ENCODE measurements at regions not wholly inside any gene's neighbourhood (a gene's known extent, or its start where the extent isn't known, plus 50 kb on each side); places are given as distances from the start of the nearest gene placed in this dataset.

- intact Hi-C loops (cut with micrococcal nuclease) = no loop called here
- Mint-ChIP-seq H3K4me1 (peaks cover 0 to 4% (median 0%) of the 10 kb centered on the region in 7 donors), H3K9me3 (no peaks in the 10 kb centered on the region), H3K27ac (no peak overlapping the region), H3K27me3 (peaks cover 0 to 17% (median 13%) of the 10 kb centered on the region in 5 donors), H3K4me3 (no peak overlapping the region), H3K36me3 (no peaks in the 10 kb centered on the region)
- ATAC-seq (no peak), DNase-seq (no peak)
- H3K27ac ChIP-seq (ENCODE audit: low read depth, low read length) = no peak overlapping the region
- ChIA-PET CTCF (no interaction called here), POLR2A (no interaction called here)
- H3K4me1 ChIP-seq (ENCODE audit: control insufficient read depth in 2 of 2, insufficient read depth in 2 of 2, low read length in 2 of 2) = no peaks in the 10 kb centered on the region
- no peaks in the 10 kb centered on the region for H3K9me3 ChIP-seq (ENCODE audit: control insufficient read depth in 2 of 3, low read length in 3 of 3)
- no peaks in the 10 kb centered on the region for H3K36me3 ChIP-seq (ENCODE audit: control insufficient read depth in 2 of 3, insufficient read depth in 3 of 3, low read length in 3 of 3)
- H3K27me3 ChIP-seq (ENCODE audit: control insufficient read depth in 2 of 2, insufficient read depth in 2 of 2, low read length in 2 of 2) = no peaks in the 10 kb centered on the region
- no peak overlapping the region for H3K4me3 ChIP-seq (ENCODE audit: low read length)
These were observed 110.2 kb downstream of the COPRS start for GRCh38 chr17:31748881-31749280.

DNA sequence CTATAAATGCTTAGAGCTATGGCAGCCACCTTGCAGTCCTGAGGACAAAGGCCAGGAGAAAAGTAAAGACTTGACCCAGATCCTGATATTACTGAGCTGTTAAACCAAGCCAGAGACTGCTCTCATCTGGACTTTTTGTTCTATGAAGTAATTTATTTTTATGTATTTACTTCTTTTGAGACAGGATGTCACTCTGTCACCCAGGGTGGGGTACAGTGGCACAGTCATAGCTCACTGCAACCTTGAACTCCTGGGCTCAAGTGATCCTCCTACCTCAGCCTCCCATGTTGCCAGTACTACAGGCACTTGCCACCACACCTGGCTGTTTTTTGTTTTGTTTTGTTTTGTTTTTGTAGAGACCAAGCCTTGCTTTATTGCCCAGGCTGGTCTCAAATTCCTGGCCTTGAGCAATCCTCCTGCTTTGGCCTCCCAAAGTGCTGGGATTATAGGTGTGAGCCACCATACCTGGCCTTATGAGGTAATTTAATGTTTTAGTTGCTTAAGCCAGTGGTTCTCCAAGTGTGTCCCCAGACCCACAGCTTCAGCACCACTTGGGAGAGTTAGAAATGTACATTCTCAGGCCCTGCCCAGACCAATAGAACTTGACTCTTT is 112.1 kb downstream of the COPRS start:
- H3K4me3 Mint-ChIP-seq = no peak overlapping the region
- DNase-seq (no peak), ATAC-seq (no peak)
- no peaks in the 10 kb centered on the region for H3K4me1 ChIP-seq (ENCODE audit: control insufficient read depth in 2 of 2, insufficient read depth in 2 of 2, low read length in 2 of 2)
- ChIA-PET CTCF (interaction anchor here (0.8 kb wide), 1 partner anchor 9 kb away, joined by 3 read pairs; no protein-coding TSS in a partner anchor), POLR2A (no interaction called here)
- no peaks in the 10 kb centered on the region for H3K27me3 ChIP-seq (ENCODE audit: control insufficient read depth in 2 of 2, insufficient read depth in 2 of 2, low read length in 2 of 2)
- H3K27ac ChIP-seq (ENCODE audit: low read depth, low read length) = no peak overlapping the region
- intact Hi-C loops (cut with micrococcal nuclease) = no loop called here
- no peaks in the 10 kb centered on the region for H3K36me3 ChIP-seq (ENCODE audit: control insufficient read depth in 2 of 3, insufficient read depth in 3 of 3, low read length in 3 of 3)
- H3K27me3 Mint-ChIP-seq = peaks cover 8 to 32% (median 23%) of the 10 kb centered on the region in 5 donors
- H3K9me3 Mint-ChIP-seq = no peaks in the 10 kb centered on the region
- no peak overlapping the region for H3K27ac Mint-ChIP-seq
- H3K4me1 Mint-ChIP-seq = peaks cover 0 to 4% (median 0%) of the 10 kb centered on the region in 7 donors
- H3K36me3 Mint-ChIP-seq = no peaks in the 10 kb centered on the region
- H3K4me3 ChIP-seq (ENCODE audit: low read length) = no peak overlapping the region
- H3K9me3 ChIP-seq (ENCODE audit: control insufficient read depth in 2 of 3, low read length in 3 of 3) = no peaks in the 10 kb centered on the region

- no peaks in the 10 kb centered on the region for H3K27me3 ChIP-seq (ENCODE audit: control insufficient read depth in 2 of 2, insufficient read depth in 2 of 2, low read length in 2 of 2)
- ATAC-seq (no peak), DNase-seq (no peak)
- intact Hi-C loops (cut with micrococcal nuclease) = no loop called here
- H3K27ac ChIP-seq (ENCODE audit: low read depth, low read length) = no peak overlapping the region
- Mint-ChIP-seq H3K27ac (no peak overlapping the region), H3K9me3 (no peaks in the 10 kb centered on the region), H3K4me3 (no peak overlapping the region), H3K4me1 (peaks cover 0 to 4% (median 0%) of the 10 kb centered on the region in 7 donors), H3K36me3 (no peaks in the 10 kb centered on the region), H3K27me3 (peaks cover 8 to 34% (median 25%) of the 10 kb centered on the region in 5 donors)
- H3K4me3 ChIP-seq (ENCODE audit: low read length) = no peak overlapping the region
- ChIA-PET POLR2A (no interaction called here), CTCF (no interaction called here)
- no peaks in the 10 kb centered on the region for H3K4me1 ChIP-seq (ENCODE audit: control insufficient read depth in 2 of 2, insufficient read depth in 2 of 2, low read length in 2 of 2)
- H3K36me3 ChIP-seq (ENCODE audit: control insufficient read depth in 2 of 3, insufficient read depth in 3 of 3, low read length in 3 of 3) = no peaks in the 10 kb centered on the region
- no peaks in the 10 kb centered on the region for H3K9me3 ChIP-seq (ENCODE audit: control insufficient read depth in 2 of 3, low read length in 3 of 3)
These were observed 113.0 kb downstream of the COPRS start for GRCh38 chr17:31745964-31746600.

GRCh38 chr17:31744511-31744951 is 114.5 kb downstream of the COPRS start:
- DNase-seq = no peak
- CTCF ChIA-PET = no interaction called here
- H3K27me3 ChIP-seq (ENCODE audit: control insufficient read depth in 2 of 2, insufficient read depth in 2 of 2, low read length in 2 of 2) = no peaks in the 10 kb centered on the region
- ATAC-seq = no peak
- H3K4me3 ChIP-seq (ENCODE audit: low read length) = no peak overlapping the region
- Mint-ChIP-seq H3K4me3 (no peak overlapping the region), H3K36me3 (no peaks in the 10 kb centered on the region), H3K4me1 (peaks cover 0 to 4% (median 0%) of the 10 kb centered on the region in 7 donors), H3K9me3 (no peaks in the 10 kb centered on the region), H3K27ac (no peak overlapping the region), H3K27me3 (peaks cover 8 to 45% (median 31%) of the 10 kb centered on the region in 5 donors)
- H3K4me1 ChIP-seq (ENCODE audit: control insufficient read depth in 2 of 2, insufficient read depth in 2 of 2, low read length in 2 of 2) = no peaks in the 10 kb centered on the region
- POLR2A ChIA-PET = interaction anchor here (0.9 kb wide), 1 partner anchor 14 kb away, joined by 3 read pairs; no protein-coding TSS in a partner anchor
- no peaks in the 10 kb centered on the region for H3K9me3 ChIP-seq (ENCODE audit: control insufficient read depth in 2 of 3, low read length in 3 of 3)
- intact Hi-C loops (cut with micrococcal nuclease) = no loop called here
- H3K27ac ChIP-seq (ENCODE audit: low read depth, low read length) = no peak overlapping the region
- no peaks in the 10 kb centered on the region for H3K36me3 ChIP-seq (ENCODE audit: control insufficient read depth in 2 of 3, insufficient read depth in 3 of 3, low read length in 3 of 3)

- intact Hi-C loops (cut with micrococcal nuclease) = no loop called here
- Histone ChIP-seq H3K9me3 (ENCODE audit: control insufficient read depth in 2 of 3, low read length in 3 of 3) (no peaks in the 10 kb centered on the region), H3K4me1 (ENCODE audit: control insufficient read depth in 2 of 2, insufficient read depth in 2 of 2, low read length in 2 of 2) (no peaks in the 10 kb centered on the region), H3K36me3 (ENCODE audit: control insufficient read depth in 2 of 3, insufficient read depth in 3 of 3, low read length in 3 of 3) (no peaks in the 10 kb centered on the region), H3K27ac (ENCODE audit: low read depth, low read length) (no peak overlapping the region), H3K4me3 (ENCODE audit: low read length) (no peak overlapping the region), H3K27me3 (ENCODE audit: control insufficient read depth in 2 of 2, insufficient read depth in 2 of 2, low read length in 2 of 2) (no peaks in the 10 kb centered on the region)
- H3K36me3 Mint-ChIP-seq = no peaks in the 10 kb centered on the region
- peaks cover 0 to 4% (median 0%) of the 10 kb centered on the region in 7 donors for H3K4me1 Mint-ChIP-seq
- peaks cover 8 to 45% (median 31%) of the 10 kb centered on the region in 5 donors for H3K27me3 Mint-ChIP-seq
- DNase-seq (no peak), ATAC-seq (no peak)
- no peak overlapping the region for H3K4me3 Mint-ChIP-seq
- H3K27ac Mint-ChIP-seq = no peak overlapping the region
- POLR2A ChIA-PET = interaction anchor here (0.9 kb wide), 1 partner anchor 14 kb away, joined by 3 read pairs; no protein-coding TSS in a partner anchor
- H3K9me3 Mint-ChIP-seq = no peaks in the 10 kb centered on the region
- CTCF ChIA-PET = interaction anchor here (0.6 kb wide), 1 partner anchor 1225 kb away, joined by 3 read pairs; no protein-coding TSS in a partner anchor
These were observed 115.2 kb downstream of the COPRS start for GRCh38 chr17:31743797-31744196.

DNA sequence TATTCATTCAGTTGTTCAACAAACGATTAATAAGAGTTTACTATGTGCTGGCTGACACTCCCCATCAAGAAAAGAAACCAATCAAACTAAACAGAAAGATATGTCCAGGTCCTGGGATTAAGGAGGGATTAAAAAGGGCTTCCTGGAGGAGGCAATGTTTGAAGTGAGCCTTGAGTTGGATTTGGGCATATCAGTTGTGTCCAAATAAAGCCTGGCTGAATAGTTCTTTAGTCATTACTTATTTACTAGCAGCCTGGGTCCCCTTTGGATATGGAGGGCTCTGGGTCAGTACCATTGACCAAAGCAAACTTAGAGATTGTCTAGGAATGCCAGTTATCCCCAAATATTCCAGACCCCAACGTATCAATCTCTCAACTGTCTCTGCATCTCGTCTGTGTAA is 117.7 kb downstream of the COPRS start:
- POLR2A ChIA-PET = no interaction called here
- H3K9me3 Mint-ChIP-seq = peaks cover 0 to 3% (median 0%) of the 10 kb centered on the region in 11 donors
- intact Hi-C loops (cut with micrococcal nuclease) = no loop called here
- H3K4me1 ChIP-seq (ENCODE audit: control insufficient read depth in 2 of 2, insufficient read depth in 2 of 2, low read length in 2 of 2) = no peaks in the 10 kb centered on the region
- ATAC-seq (no peak), DNase-seq (no peak)
- H3K27me3 Mint-ChIP-seq = peaks cover 8 to 54% (median 31%) of the 10 kb centered on the region in 5 donors
- peaks cover 0 to 4% (median 0%) of the 10 kb centered on the region in 7 donors for H3K4me1 Mint-ChIP-seq
- H3K36me3 ChIP-seq (ENCODE audit: control insufficient read depth in 2 of 3, insufficient read depth in 3 of 3, low read length in 3 of 3) = no peaks in the 10 kb centered on the region
- no peaks in the 10 kb centered on the region for H3K9me3 ChIP-seq (ENCODE audit: control insufficient read depth in 2 of 3, low read length in 3 of 3)
- no peak overlapping the region for H3K4me3 Mint-ChIP-seq
- H3K36me3 Mint-ChIP-seq = peaks cover 0 to 3% (median 0%) of the 10 kb centered on the region in 5 donors
- H3K27ac ChIP-seq (ENCODE audit: low read depth, low read length) = no peak overlapping the region
- H3K27ac Mint-ChIP-seq = no peak overlapping the region
- H3K27me3 ChIP-seq (ENCODE audit: control insufficient read depth in 2 of 2, insufficient read depth in 2 of 2, low read length in 2 of 2) = no peaks in the 10 kb centered on the region
- no peak overlapping the region for H3K4me3 ChIP-seq (ENCODE audit: low read length)
- CTCF ChIA-PET = no interaction called here

All from naive thymus-derived CD4-positive, alpha-beta T cell (primary cell).